Breast epithelium (tissue), 4 donors: ENCODE measurements at regions not wholly inside any gene's neighbourhood (a gene's known extent, or its start where the extent isn't known, plus 50 kb on each side); places are given as distances from the start of the nearest gene placed in this dataset.

Experiments
- DNase-seq, 2 donors: peaks; one replicate each; pipeline ENCODE4 v3.0.0-alpha.2; 2019; ENCODE audit warnings: low spot score in 2 of 2
- H3K27ac ChIP-seq, 2 donors: fragments of 200-600 bp; sonication (generic) in 1 of 2; one replicate each; pipeline ENCODE4 v1.5.1; 2016 to 2019; ENCODE audit warnings: mild to moderate bottlenecking in 1 of 2
- H3K27me3 ChIP-seq, 2 donors: fragments of 200-600 bp; sonication (generic) in 1 of 2; one replicate each; pipeline versions ENCODE4 v1.5.1 to v1.6.0; 2017 to 2019; ENCODE audit warnings: control low read depth in 1 of 2, mild to moderate bottlenecking in 1 of 2
- H3K36me3 ChIP-seq: fragments of 200-600 bp; one replicate; pipeline ENCODE4 v1.5.1; 2019
- H3K4me1 ChIP-seq, 2 donors: fragments of 200-600 bp; sonication (generic); one replicate each; pipeline ENCODE4 v1.5.1; 2016 to 2019; ENCODE audit warnings: control low read depth in 1 of 2
- H3K4me3 ChIP-seq, 3 donors: fragments of 200-600 bp; sonication (generic); 1 replicate in 2 of 3; 2 replicates in 1 of 3; pipeline ENCODE4 v1.5.1; 2016 to 2019; ENCODE audit warnings: mild to moderate bottlenecking in 3 of 3, moderate library complexity in 2 of 3
- H3K9me3 ChIP-seq, 2 donors: fragments of 200-600 bp; sonication (generic) in 1 of 2; one replicate each; pipeline ENCODE4 v1.5.1; 2016 to 2019; ENCODE audit warnings: control low read depth in 1 of 2
- POLR2A ChIP-seq: fragments of 450-650 bp; IDR thresholded peaks from one replicate; pipeline ENCODE4 v1.6.1; 2016; ENCODE audit warnings: antibody characterized with exemption, mild to moderate bottlenecking, moderate library complexity
- POLR2AphosphoS5 ChIP-seq, 3 donors: sonication (generic); formaldehyde crosslinking; IDR thresholded peaks; one replicate each; pipeline ENCODE4 v1.6.1; 2017; ENCODE audit warnings: antibody characterized with exemption in 3 of 3
- intact Hi-C: fragments of 100-400 bp; cut with DNase I; formaldehyde crosslinking; loops from one replicate; pipeline ENCODE4 v1.15.1; 2023; ENCODE audit warnings: low total_unique reads
- TF ChIP-seq, protein P1 (sequence below), 3 donors: fragments of 450-650 bp; IDR thresholded peaks; one replicate each; pipeline ENCODE4 v1.5.1; 2016 to 2017; ENCODE audit warnings: antibody characterized with exemption in 3 of 3, mild to moderate bottlenecking in 3 of 3, moderate library complexity in 3 of 3

GRCh38 chr10:58967551-58968388 lies 208.7 kb upstream of the PHYHIPL start:
- TF ChIP-seq, protein P1, sequence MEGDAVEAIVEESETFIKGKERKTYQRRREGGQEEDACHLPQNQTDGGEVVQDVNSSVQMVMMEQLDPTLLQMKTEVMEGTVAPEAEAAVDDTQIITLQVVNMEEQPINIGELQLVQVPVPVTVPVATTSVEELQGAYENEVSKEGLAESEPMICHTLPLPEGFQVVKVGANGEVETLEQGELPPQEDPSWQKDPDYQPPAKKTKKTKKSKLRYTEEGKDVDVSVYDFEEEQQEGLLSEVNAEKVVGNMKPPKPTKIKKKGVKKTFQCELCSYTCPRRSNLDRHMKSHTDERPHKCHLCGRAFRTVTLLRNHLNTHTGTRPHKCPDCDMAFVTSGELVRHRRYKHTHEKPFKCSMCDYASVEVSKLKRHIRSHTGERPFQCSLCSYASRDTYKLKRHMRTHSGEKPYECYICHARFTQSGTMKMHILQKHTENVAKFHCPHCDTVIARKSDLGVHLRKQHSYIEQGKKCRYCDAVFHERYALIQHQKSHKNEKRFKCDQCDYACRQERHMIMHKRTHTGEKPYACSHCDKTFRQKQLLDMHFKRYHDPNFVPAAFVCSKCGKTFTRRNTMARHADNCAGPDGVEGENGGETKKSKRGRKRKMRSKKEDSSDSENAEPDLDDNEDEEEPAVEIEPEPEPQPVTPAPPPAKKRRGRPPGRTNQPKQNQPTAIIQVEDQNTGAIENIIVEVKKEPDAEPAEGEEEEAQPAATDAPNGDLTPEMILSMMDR (IDR thresholded peaks at IDR 0.05), result no peak
- TF ChIP-seq POLR2A (no peak), POLR2AphosphoS5 (IDR thresholded peaks at IDR 0.05) (no peak)
- Histone ChIP-seq H3K27me3 (no peaks in the 10 kb centered on the region), H3K4me3 (peak overlapping the region in 2 of 3 donors; percentile 10 to 18), H3K27ac (no peak overlapping the region), H3K9me3 (no peaks in the 10 kb centered on the region), H3K4me1 (no peaks in the 10 kb centered on the region), H3K36me3 (no peaks in the 10 kb centered on the region)
- intact Hi-C loops, result no loop called here
- peak in 1 of 2 donors; percentile 31 for DNase-seq

DNA sequence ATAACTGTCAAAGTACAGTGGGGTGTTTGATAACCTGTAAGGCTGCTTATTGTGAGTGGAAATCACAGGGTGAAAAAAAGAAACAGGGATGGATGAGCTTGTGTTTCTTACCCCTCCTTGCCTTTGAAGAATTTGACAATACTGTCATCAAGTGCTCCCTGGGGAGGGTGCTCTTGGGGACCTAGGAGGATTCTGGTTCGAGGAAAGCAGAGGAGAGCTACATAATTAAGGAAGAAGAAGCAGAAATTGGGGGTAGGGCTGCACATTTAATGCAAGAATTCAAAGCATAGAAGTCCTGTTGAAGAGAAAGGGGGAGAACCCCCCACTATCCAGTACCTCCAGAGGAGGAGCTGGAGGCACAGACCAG lies 208.1 kb upstream of the PHYHIPL start:
- TF ChIP-seq, protein P1 (IDR thresholded peaks at IDR 0.05), result no peak
- TF ChIP-seq POLR2AphosphoS5 (IDR thresholded peaks at IDR 0.05), result no peak
- Histone ChIP-seq H3K4me1 (no peaks in the 10 kb centered on the region), H3K27ac (no peak overlapping the region), H3K27me3 (no peaks in the 10 kb centered on the region), H3K36me3 (no peaks in the 10 kb centered on the region), H3K4me3 (no peak overlapping the region), H3K9me3 (no peaks in the 10 kb centered on the region)
- DNase-seq, result no peak
- intact Hi-C loops, result no loop called here

GRCh38 chr10:58969576-58969975 lies 206.9 kb upstream of the PHYHIPL start:
- no peak for TF ChIP-seq POLR2AphosphoS5 (IDR thresholded peaks at IDR 0.05)
- TF ChIP-seq POLR2A, result no peak
- TF ChIP-seq, protein P1 (IDR thresholded peaks at IDR 0.05), result no peak
- Histone ChIP-seq H3K4me3 (no peak overlapping the region), H3K27me3 (no peaks in the 10 kb centered on the region), H3K36me3 (no peaks in the 10 kb centered on the region), H3K4me1 (no peaks in the 10 kb centered on the region), H3K27ac (no peak overlapping the region), H3K9me3 (no peaks in the 10 kb centered on the region)
- intact Hi-C loops, result no loop called here
- DNase-seq, result no peak

DNA sequence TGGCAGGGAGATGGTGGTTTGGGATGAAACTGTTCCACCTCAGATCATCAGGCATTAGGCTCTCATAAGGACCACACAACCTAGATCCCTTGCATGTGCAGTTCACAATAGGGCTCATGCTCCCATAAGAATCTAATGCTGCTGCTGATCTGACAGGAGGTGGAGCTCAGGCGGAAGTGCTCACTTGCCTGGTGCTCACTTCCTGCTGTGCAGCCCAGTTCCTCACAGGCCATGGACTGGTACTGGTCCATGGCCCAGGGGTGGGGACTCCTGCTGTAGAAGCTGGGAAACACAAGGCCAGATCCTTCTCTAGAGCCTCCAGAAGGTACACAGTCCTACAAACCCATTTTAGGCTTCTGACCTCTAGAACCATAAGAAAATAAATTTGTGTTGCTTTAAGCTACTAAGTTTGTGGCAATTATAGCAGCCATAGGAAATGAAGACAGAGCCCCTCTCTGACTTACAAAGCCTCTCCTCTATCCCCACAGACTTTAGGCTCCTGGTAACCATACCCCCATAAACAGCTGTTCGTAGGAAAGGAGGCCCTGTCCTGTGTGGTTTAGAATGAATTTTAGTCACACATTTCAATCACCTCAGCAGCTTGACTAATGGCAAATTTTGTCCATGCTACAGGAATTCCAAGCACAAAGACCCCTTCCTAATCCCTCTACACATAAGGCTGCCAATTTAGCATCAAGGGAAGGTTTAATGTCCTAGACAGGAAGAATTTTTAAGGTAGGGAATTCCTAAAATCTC lies 206.1 kb upstream of the PHYHIPL start:
- Histone ChIP-seq H3K9me3 (no peaks in the 10 kb centered on the region), H3K27ac (no peak overlapping the region), H3K27me3 (no peaks in the 10 kb centered on the region), H3K4me3 (no peak overlapping the region), H3K4me1 (no peaks in the 10 kb centered on the region), H3K36me3 (no peaks in the 10 kb centered on the region)
- intact Hi-C loops, result no loop called here
- no peak for DNase-seq
- TF ChIP-seq POLR2A (no peak), POLR2AphosphoS5 (IDR thresholded peaks at IDR 0.05) (no peak)
- TF ChIP-seq, protein P1 (IDR thresholded peaks at IDR 0.05), result no peak

GRCh38 chr10:58971211-58971610 lies 205.2 kb upstream of the PHYHIPL start:
- H3K9me3 ChIP-seq, result no peaks in the 10 kb centered on the region
- intact Hi-C loops, result no loop called here
- no peak for DNase-seq
- H3K36me3 ChIP-seq, result no peaks in the 10 kb centered on the region
- no peak for TF ChIP-seq POLR2A
- no peak for TF ChIP-seq POLR2AphosphoS5 (IDR thresholded peaks at IDR 0.05)
- TF ChIP-seq, protein P1 (IDR thresholded peaks at IDR 0.05), result no peak
- no peaks in the 10 kb centered on the region for H3K27me3 ChIP-seq
- H3K4me1 ChIP-seq, result no peaks in the 10 kb centered on the region
- no peak overlapping the region for H3K4me3 ChIP-seq
- H3K27ac ChIP-seq, result no peak overlapping the region
